AG04450 (cell line): ENCODE measurements at regions not wholly inside any gene's neighbourhood (a gene's known extent, or its start where the extent isn't known, plus 50 kb on each side); places are given as distances from the start of the nearest gene placed in this dataset.

Experiments used
- CTCF ChIA-PET: fragments of 300-600, 350-600 bp; formaldehyde crosslinking; extraction: SDS; loops from one replicate; lab custom pipeline; 2022; ENCODE audit warnings: antibody characterized with exemption, inconsistent platforms; lab: Charles Lee
- POLR2A ChIA-PET: fragments of 350-600 bp; formaldehyde crosslinking; extraction: SDS; loops from one replicate; lab custom pipeline; 2021; ENCODE audit warnings: antibody characterized with exemption, inconsistent platforms; lab: Yijun Ruan, JAX
- DNase-seq: peaks from one replicate; pipeline ENCODE4 v3.0.0-alpha.2; 2011; ENCODE audit warnings: low read depth, low spot score
- H3K27ac ChIP-seq: one replicate; pipeline ENCODE4 v1.5.1; 2012; ENCODE audit warnings: low read depth, low read length, control low read depth
- H3K27me3 ChIP-seq: one replicate; pipeline ENCODE4 v1.6.0; 2012; ENCODE audit warnings: low read length; ENCODE audit not compliant: control insufficient read depth, insufficient read depth
- H3K4me3 ChIP-seq: 2 replicates; pipeline ENCODE4 v1.5.1; 2011; ENCODE audit warnings: mild to moderate bottlenecking, low read depth, low read length, control low read depth
- H3K9me3 ChIP-seq: 2 replicates; pipeline ENCODE4 v1.5.1; 2012; ENCODE audit warnings: low read length; ENCODE audit not compliant: control insufficient read depth, insufficient read depth
- CTCF ChIP-seq: IDR thresholded peaks from 2 replicates; pipeline ENCODE4 v1.5.1; 2011; ENCODE audit warnings: low read depth, low read length, control low read depth, inconsistent platforms

- no peak for DNase-seq
- CTCF ChIA-PET, result no interaction called here
- no peak overlapping the region for H3K27ac ChIP-seq
- POLR2A ChIA-PET, result no interaction called here
- no peaks in the 10 kb centered on the region for H3K27me3 ChIP-seq
- H3K9me3 ChIP-seq, result no peaks in the 10 kb centered on the region
- H3K4me3 ChIP-seq, result no peak overlapping the region
- no peak for TF ChIP-seq CTCF
Measured at GRCh38 chr5:127993476-127993875, 90.1 kb upstream of the SLC12A2 start.

GRCh38 chr5:127994087-127994660, 89.4 kb upstream of the SLC12A2 start:
- POLR2A ChIA-PET, result no interaction called here
- H3K4me3 ChIP-seq, result no peak overlapping the region
- no peak overlapping the region for H3K27ac ChIP-seq
- no peak for TF ChIP-seq CTCF
- H3K27me3 ChIP-seq, result no peaks in the 10 kb centered on the region
- no peak for DNase-seq
- H3K9me3 ChIP-seq, result no peaks in the 10 kb centered on the region
- CTCF ChIA-PET, result no interaction called here

GRCh38 chr5:127995556-127995955, 88.0 kb upstream of the SLC12A2 start:
- CTCF ChIA-PET, result no interaction called here
- H3K4me3 ChIP-seq, result no peak overlapping the region
- POLR2A ChIA-PET, result no interaction called here
- no peak overlapping the region for H3K27ac ChIP-seq
- DNase-seq, result no peak
- no peaks in the 10 kb centered on the region for H3K27me3 ChIP-seq
- no peaks in the 10 kb centered on the region for H3K9me3 ChIP-seq
- TF ChIP-seq CTCF, result no peak

- POLR2A ChIA-PET, result interaction anchor here (0.6 kb wide), 1 partner anchor 86 kb away, joined by 4 read pairs; no protein-coding TSS in a partner anchor
- H3K27ac ChIP-seq, result no peak overlapping the region
- H3K9me3 ChIP-seq, result no peaks in the 10 kb centered on the region
- no peaks in the 10 kb centered on the region for H3K27me3 ChIP-seq
- H3K4me3 ChIP-seq, result no peak overlapping the region
- DNase-seq, result no peak
- TF ChIP-seq CTCF, result no peak
- CTCF ChIA-PET, result interaction anchor here (0.6 to 1.3 kb wide), 2 partner anchors 16 to 85 kb away, joined by 3 read pairs; no protein-coding TSS in a partner anchor
Measured at GRCh38 chr5:127997201-127997704, 86.3 kb upstream of the SLC12A2 start.

GRCh38 chr5:127998950-127999615, 84.5 kb upstream of the SLC12A2 start:
- no peak for DNase-seq
- no peak for TF ChIP-seq CTCF
- no peaks in the 10 kb centered on the region for H3K27me3 ChIP-seq
- H3K4me3 ChIP-seq, result no peak overlapping the region
- H3K9me3 ChIP-seq, result no peaks in the 10 kb centered on the region
- H3K27ac ChIP-seq, result no peak overlapping the region
- POLR2A ChIA-PET, result no interaction called here
- CTCF ChIA-PET, result interaction anchor here (0.7 to 0.8 kb wide), 2 partner anchors 8 to 20 kb away, joined by 3 read pairs; no protein-coding TSS in a partner anchor
